NCI-H82 treated with DMSO at 0.1 percent for 48 hours (cell line): ENCODE measurements at regions not wholly inside any gene's neighbourhood (a gene's known extent, or its start where the extent isn't known, plus 50 kb on each side); places are given as distances from the start of the nearest gene placed in this dataset.
"Not testable (repeated sequence)": the region's sequence is repeated elsewhere in the genome, so short reads cannot be mapped to it uniquely, and the experiment has no call there.

Experiments
- DNase-seq: peaks from one replicate; lab custom pipeline; 2025; ENCODE audit not compliant: unreplicated experiment; lab: John Stamatoyannopoulos, UW

DNA sequence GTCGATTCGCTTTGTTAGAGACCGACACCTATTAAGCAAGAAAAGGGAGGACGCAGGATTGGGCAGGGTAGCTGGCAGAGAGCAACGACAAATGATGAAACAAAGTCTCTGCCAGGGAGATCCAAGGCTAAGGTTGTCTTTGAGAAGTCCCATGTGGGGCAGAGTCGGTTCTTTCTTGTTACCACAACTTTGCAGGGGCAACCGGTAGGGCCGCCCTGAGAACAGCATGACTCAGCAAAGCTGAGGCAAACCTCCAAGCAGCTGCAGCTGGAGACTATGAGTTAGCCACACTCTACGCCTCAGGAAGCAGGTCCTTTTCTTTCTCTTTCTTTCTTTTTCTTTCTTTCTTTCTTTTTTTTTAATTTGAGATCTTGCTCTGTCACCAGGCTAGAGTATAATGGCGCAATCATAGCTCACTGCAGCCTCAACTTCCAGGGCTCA is 452.3 kb upstream of the ID2 start:
- no peak for DNase-seq

DNA sequence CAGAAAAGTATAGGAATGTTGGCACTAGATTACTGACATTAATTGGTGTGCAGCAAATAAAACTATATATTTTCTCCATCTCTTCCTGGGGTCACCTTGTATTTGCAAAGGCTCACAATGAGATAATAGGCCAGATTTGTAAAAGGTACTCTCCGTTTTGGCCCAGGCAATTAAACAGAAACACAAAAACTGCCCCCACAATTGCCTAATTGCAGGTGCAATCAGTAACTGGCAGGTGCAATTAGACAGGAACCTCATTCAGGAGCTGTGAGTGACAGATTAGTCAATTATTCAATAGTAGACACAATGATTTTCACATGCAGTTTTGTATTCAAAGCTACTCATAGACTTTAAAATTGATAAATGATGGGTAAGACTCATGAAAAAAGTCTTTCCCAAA is 451.4 kb upstream of the ID2 start:
- DNase-seq, result no peak

DNA sequence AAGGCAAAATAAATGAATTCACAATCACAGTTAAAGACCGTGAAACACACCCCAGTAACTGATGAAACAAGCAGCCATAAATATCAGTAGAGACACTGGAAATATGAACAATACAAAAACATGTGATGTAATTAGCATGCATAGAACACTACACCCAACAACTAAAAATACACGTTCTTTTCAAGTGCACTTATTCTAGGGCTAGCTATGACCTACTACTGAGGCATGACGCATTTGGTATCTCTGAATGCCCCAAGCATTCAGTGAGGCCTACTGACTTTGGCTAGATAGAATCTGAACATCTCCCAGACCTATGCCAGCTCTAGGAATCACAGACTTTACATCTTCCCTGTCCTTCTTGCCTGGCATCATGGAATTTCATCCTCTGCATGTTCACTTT is 450.0 kb upstream of the ID2 start:
- DNase-seq, result no peak

DNA sequence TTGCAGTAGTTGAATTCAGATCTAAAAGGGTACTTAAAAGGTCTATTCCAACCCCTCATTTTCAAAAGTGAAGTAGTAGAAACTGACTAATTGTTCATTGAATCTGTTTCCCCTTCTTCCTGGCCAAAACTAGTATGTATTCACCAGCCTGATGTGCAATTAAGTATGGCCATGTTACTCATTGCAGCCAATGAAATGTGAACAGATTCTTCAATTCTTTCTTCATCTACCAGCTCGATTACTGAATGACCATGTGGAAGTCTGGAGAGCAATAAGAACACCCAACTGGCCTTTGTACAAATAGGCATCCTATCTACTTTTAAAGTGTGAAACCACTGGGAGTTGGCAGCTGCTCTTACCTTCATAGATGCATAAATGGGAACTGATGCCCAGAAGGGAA is 449.0 kb upstream of the ID2 start:
- DNase-seq, result no peak

DNA sequence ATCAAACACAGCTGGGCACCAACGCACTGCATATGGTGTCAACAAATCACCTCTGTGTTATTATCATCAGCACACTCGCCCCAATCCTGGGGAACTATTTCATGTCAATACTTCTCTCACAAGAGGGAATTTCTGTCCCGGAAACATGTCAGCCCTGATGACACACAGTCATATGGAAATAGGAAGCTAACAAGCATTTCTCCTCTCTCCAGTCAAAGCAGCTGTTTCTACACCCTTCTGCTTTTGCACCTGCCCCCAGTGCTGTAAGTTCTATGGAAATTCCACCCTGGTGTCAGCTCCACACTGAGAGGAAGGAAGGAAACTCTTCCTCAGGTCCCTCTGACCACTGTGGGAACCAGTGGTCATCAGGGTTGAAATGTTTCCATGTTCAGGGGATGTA is 447.6 kb upstream of the ID2 start:
- no peak for DNase-seq

DNA sequence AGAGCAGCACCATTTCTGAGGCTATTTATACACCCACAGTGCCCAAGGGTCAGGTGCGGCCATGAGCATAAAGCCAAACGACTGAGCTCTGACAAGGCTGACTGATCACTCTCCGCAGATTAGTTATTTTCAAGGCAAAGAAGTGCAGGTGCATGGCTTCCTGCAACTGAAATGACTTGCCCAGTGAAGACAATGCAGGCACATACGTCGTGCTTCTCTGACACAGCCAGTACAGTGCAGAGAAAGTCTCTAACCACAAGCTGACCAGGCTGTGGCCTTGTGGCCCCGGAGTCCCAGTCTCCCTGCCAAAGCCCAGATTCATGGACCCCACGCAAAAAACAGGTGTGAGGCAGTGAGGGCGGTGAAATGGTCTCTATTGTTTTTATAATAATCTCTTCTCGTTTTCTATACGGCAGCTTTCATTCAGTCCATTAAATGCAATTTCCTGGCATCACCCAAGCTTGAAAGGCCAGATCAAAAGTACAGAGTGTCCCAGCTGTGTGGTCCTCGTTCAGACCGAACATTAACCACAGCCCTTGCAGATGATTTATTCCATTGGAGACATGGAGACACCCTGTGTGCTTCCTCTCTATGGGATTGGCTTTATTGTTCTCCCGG is 447.0 kb upstream of the ID2 start:
- DNase-seq, result no peak

DNA sequence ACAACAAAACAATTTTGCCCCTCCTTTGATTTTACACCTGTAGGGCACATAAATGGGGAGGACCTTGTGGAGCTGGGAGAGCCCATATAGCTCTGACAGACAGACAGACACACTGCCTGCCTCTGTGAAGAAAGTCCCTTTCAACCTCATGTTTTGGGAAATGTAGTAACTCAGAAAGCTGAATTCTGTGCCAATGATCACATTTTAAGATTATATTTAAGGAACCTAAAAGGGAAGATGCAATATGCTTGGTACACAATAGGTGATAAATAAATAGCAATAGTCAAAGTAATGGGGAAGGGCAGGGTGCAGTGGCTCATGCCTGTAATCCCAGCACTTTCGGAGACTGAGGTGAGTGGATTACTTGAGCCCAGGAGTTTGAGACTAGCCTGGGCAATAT is 446.4 kb upstream of the ID2 start:
- no peak for DNase-seq

DNA sequence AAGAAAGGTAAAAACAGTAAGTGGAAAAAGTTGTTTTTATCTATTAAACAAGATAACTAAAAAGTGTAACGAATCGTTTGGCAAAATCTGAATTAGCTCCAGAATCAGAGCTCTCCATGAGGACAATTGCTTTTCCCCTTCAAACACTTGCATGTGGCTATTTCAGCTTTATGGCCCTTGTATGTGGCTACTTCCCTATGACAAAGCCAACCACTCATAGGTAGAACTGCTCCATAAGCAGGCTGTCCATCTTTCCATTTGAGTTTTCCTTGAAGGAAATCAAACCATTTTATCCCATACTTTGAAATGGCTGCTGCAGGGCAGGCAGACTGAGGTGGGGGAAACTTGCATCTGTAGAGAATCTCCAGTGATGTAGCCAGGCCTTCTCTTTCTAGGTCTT is 445.5 kb upstream of the ID2 start:
- no peak for DNase-seq

DNA sequence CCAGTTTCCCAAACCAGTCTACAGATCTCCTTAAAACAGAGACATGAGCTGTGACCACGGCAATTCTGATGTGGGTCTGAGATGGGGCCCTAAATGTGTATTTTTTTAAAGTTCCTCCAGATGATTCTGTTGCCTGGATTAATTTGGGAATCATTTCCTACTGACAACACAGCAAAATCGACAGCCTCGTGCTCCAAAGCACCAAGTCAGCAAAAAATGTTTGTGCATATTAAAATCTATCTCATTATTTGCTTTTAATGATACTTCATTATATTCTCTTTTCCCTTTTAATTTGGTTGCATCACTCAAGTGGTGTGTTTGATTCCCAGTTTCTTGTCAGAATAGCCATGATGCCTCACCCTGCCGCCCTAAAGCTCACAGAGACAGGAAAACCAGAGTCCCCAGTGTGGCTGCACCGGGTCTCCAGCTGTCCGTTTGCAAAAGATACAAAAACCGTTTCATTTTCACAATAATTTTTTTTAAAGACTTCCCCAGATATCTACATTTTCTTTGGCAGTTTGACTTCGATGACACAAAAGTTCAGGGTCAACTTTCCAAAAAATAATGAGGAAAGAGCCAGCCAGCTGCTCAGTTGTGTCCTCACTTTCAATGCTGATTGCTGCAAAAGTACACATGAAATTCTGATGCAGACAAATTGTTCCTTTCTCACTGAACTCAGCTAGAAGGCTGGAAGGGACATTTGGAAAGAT is 443.2 kb upstream of the ID2 start:
- DNase-seq, result no peak

DNA sequence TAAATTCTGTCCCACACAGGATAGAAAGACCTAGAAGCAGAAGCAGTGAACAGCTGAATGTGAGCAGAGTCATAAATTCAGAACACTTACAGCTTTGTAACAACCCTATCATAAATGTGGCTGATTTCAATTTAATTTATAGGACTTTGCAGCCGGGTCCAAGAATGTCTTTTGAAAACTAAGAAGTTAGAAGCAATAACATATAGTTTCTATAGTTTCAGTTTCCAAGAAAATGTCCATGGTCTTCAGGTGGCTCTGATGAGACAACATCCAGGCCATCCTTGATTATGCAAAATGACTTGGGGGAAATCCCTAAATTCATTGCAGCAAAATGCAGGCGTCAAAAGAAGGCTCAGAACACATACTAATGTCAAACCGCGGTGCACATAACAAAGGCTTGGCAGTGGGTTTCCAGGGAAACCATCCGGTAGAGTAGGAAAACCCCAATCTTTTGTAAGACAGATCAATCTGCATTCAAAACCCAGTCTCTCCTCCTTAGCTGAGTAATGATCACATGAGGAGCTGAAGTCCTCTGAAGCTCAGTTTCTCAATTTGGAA is 442.2 kb upstream of the ID2 start:
- no peak for DNase-seq

DNA sequence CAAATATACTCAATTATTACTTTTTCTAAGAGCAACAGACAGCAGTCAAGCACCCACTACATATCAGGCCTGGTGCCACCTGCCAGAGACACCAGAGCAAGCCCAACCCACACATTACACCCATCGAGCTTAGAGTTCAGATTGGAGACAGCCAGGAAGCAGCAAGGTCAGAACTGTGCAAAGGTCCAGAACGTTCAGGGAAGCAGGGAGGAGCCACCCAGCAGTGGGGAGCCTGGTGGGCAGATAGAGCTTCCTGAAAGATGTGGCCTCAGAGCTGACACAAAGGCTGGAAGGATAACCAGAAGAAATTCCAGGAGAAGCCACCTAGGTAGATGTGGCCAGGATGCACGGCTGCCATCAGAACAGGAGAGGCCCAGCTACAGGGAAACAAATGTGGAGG is 440.5 kb upstream of the ID2 start:
- DNase-seq, result no peak

DNA sequence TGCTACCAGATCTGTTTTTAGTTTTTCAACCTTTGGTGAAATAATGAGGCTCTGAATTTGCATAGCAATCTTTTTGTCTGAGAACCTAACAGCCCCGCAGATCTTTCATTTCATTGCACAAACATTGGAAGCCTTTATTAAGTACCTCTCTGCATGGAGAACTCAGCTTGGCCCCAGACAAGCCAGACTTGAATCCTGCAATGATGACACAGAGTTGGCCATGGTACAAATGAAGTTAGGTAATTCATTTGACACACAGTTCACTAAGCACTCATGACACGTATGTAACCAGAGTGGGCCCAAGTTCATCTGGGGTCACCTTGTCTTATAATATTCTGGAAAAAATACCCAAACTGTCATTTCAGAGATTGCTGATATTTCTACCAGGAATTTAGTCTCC is 439.1 kb upstream of the ID2 start:
- DNase-seq, result no peak

DNA sequence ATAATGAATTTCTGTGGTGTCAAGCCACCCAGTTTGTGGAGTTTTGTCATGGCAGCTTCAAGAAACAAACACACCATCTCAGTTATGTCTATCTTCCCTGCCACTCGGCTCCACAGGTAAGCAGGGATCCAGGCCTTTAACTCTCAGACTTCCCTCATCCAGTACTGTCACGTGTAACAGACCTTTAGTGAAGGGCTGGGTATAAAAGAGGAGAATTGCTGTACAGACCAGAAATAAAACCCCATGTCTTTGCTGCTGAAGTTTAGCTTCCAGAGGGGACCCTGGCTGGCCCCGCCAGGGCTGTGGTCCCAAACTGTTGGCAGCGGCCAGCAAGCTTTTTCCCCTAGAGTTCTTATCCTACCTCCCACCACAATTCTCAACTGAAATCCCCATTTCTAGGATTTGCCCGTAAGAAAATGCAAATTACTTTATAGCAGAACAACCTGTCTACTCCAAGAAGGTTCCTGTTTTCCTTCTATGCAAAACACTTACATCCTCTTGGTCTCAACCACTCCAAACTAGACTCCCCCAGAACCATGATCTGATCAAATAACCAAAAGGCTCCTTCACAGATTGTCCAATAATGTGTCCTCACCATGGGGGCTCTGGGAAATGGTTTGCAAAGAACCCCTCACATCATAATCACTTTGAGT is 438.0 kb upstream of the ID2 start:
- DNase-seq, result no peak

DNA sequence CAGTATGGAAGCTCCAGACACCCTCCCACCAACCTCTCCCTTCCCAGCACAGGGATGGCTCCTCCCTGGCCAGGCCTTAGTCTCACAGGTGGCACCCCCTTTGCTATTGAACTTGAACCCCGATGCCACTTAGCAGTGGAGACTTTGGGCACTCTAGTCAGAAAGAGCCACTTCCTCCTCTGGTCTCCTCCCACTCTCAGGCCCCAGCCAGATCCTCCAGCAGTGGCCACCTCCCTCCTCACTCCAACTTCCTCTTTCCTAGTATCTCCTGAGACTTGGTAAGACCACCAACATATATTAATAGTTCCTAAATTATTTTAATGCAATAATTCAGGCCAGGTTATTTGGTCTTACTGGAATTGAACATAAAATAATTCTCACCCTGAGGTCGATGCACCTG is 437.2 kb upstream of the ID2 start:
- DNase-seq, result no peak

DNA sequence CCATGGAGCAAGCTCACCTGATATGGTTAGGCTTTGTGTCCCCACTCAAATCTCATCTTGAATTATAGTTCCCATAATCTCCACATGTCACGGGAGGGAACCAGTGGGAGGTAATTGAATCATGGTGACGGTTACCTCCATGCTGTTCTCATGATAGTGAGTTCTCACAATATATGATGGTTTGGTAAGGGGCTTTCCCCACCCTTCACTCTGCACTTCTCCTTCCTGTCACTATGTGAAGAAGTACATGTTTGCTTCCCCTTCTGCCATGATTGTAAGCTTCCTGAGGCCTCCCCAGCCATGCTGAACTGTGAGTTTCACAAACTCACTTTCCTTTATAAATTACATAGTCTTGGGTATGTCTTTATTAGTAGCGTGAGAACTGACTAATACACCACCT is 435.7 kb upstream of the ID2 start:
- DNase-seq, result no peak

DNA sequence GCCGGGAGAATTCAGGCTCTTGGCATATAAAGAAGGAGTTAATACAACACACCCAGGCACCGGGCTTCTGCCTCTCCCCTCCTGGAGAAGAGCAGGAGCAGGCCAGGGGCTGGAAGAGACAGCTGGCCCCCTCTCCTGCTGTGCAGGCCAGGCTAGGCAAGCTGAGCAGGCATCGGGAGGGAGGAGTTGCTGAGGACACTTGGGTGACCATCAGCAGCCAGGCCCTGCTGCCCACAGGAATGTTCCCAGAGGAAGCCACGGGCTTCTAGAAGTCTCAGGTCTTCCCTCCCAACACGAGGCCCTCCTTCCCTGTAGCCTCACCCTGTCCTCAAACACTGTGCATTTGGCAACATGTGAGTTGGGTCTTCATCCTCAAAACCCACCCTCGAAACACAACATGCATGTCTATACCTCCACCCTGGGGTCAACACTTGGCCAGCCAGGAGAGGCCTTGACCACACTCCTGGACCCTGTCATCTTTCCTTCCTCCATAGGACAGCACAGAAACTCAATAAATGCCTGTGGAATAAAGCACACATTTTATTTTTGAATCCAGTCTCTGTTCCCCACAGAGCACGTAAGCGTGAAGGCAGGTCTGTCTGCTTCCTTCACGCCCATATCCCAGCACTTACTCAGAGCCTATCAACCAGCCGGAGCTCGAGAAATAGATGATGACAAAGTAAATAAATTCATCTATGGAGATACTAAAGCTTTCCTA is 433.8 kb upstream of the ID2 start:
- no peak for DNase-seq

DNA sequence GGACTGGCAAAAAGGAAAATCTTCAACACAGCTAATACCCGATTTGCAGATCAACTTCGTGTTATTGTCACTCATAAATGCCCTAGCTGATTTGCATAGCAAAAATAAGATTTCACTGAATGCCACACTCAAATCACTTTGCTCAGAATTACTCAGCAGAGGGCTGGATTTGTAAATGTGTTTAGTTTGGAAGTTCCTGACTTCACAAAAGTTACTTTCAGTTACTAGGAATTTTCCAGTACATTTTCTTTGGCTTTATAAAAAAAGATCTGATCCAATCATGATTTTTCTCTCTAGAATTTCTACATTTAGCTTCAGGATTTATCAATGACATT is 433.3 kb upstream of the ID2 start:
- DNase-seq, result no peak

DNA sequence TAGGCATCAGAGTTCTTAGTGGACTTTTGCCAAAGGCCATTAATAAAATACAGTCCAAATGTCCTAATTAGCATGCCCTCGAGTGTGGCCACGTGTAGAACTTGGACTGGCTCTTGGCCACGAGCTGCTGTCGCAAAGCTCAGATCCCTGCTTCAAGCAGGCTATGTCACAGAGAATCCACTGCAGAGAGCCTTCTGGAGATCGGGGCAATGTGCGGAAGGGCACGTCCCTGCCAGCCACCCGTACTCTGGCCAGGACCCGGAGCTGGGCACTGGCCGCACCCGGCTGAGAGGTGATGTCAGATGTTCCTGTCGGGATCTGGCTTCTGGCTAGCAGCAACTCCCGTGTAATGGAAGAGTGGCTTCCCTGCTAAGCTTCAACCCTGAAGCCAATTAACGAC is 432.7 kb upstream of the ID2 start:
- DNase-seq, result no peak

DNA sequence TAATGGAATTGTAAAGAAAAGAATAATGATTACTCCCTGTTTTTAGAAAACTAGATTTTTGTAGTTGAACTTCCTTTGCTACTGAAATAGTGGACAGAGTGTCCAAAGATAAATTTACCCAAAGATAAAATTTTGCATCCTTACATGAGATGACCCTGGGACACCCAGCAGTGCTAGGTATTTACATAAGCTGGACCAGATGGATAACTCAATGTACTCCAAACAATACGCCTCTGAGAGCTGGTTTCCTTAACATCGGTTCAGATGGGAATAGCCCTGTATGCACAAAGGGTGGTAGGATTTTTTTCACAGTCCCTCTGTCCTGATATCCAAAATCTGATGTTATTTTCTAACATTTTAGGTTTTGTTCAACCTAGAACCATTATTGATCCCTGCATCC is 432.1 kb upstream of the ID2 start:
- no peak for DNase-seq

DNA sequence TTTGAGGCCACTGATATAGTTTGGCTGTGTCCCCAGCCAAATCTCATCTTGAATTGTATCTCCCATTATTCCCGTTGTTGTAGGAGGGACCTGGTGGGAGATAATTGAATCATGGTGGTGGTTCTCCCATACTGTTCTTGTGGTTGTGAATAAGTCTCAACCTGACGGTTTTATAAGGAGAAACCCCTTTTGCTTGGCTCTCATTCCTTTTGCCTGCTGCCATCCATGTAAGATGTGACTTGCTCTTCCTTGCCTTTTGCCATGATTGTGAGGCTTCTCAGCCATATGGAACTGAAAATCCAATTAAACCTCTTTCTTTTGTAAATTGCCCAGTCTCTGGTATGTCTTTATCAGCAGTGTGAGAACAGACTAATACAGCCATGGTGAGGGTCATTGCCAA is 431.6 kb upstream of the ID2 start:
- not testable (repeated sequence) for DNase-seq

DNA sequence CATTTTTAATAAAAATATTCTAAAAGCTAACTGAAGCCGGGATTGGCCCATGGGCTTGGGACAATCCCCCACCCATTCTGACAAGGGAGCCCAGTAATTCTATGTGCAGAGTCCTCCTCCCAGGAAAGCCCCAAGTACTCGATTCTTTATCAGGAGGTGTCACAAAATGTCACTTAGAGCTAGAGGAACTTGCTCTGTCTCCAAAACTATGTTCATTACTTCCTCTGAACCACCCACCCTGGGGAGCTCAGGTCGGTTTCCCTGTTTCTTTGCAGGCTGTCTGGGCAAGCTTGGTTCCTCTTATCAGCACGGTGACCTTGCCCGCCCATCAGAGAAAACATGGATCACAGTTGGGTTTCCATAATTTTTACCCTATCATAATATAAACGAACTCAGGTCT is 430.6 kb upstream of the ID2 start:
- DNase-seq, result no peak

DNA sequence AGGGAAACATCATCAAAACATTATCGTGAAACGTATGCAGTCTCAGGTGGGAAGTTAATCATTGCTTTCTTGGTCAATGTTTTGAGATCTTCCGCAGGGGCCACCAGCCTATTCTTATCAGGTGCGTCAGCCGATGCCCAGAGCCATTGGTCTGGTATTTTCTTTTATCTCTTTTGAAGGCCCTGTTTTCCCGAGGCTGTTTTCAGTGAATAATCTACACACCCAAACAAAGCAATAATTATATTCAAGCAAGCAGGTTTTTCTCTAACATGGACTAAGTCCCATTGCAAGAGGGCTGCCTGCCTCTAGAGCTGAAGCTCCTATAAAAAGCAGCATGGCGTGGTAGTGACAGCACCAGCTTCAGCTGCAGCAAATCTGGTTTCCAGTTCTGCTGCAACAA is 430.0 kb upstream of the ID2 start:
- no peak for DNase-seq
